ENCODE measurements at regions not wholly inside any gene's neighbourhood (a gene's known extent, or its start where the extent isn't known, plus 50 kb on each side); places are given as distances from the start of the nearest gene placed in this dataset.

DNA sequence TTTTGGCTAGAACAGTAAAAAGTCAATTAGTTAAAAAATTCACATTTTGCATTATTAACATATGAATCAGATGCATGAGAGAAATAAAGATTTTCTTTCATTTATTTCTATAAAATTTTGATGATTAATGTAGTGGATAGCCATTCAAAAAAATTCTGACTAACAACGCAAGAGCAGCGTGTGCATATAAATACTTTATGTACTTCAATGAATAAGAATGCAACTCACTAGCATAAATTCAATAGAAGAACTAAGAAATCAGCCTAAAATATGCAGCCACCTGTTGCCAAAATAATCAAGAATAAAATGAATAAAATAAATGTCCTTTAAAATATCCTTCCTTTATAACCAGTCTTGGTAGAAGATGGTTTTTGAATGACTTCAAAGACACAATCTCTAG is 471.9 kb downstream of the PDGFC start:
- no peaks in the 10 kb centered on the region for H3K9me3 ChIP-seq
- no peak for ATAC-seq
- no peak for TF ChIP-seq POLR2A (IDR thresholded peaks at IDR 0.05)
- TF ChIP-seq EP300 (IDR thresholded peaks at IDR 0.05), result no peak
- TF ChIP-seq POLR2AphosphoS5 (IDR thresholded peaks at IDR 0.05), result no peak
- no peak for TF ChIP-seq CTCF (IDR thresholded peaks at IDR 0.05)
- H3K27ac ChIP-seq, result no peak overlapping the region
- no peak overlapping the region for H3K4me3 ChIP-seq
- H3K36me3 ChIP-seq, result no peaks in the 10 kb centered on the region
- H3K4me1 ChIP-seq, result no peaks in the 10 kb centered on the region
- WGBS, 2 donors (ENCODE audit: low coverage in 1 of 2), result 81 to 94% methylated on average over 2 of the region's 2 CpGs
- no peaks in the 10 kb centered on the region for H3K27me3 ChIP-seq

DNA sequence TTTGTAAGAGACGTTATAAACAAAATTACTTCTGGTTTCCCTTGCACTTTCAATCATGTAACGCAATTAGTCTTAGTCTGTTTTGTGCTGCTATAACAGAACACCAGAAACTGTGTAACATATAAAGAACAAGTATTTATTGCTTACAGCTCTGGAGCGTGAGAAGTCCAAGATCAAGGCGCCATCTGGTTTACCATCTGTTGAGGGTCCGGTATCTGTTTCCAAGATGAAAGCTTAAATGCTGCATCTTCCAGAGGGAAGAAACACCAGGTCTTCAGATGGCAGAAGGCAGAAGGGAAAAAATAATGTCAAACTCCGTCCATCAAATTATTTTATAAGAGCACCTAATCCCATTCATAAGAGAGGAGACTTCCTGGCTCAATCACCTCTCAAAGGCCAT is 474.1 kb downstream of the PDGFC start:
- 78 to 93% methylated on average over 4 to 6 of the region's 6 CpGs for WGBS, 2 donors (ENCODE audit: low coverage in 1 of 2)
- Histone ChIP-seq H3K27ac (no peak overlapping the region), H3K4me3 (no peak overlapping the region), H3K36me3 (no peaks in the 10 kb centered on the region), H3K9me3 (no peaks in the 10 kb centered on the region), H3K4me1 (no peaks in the 10 kb centered on the region), H3K27me3 (no peaks in the 10 kb centered on the region)
- TF ChIP-seq EP300 (IDR thresholded peaks at IDR 0.05) (no peak), POLR2A (IDR thresholded peaks at IDR 0.05) (no peak), POLR2AphosphoS5 (IDR thresholded peaks at IDR 0.05) (no peak), CTCF (IDR thresholded peaks at IDR 0.05) (no peak)
- ATAC-seq, result no peak

DNA sequence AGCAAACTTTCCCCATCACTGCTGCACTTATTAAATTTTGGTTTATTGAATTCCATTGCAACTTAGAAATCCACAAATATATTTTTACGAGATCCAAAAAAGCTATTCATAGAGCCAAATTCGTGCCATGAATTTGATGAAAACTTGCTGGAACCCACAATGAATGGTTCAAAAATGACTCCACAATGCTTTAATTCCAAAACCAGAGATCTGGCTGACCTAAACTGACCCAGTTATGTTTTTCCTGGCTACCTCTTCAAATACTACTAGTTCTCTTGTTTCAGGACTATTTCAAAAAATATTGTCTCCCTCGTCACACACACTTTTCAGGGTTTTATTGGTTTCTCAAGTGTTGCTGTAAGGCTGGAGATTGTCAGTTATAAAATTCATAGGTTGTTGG is 474.8 kb downstream of the PDGFC start:
- Histone ChIP-seq H3K27me3 (no peaks in the 10 kb centered on the region), H3K4me1 (no peaks in the 10 kb centered on the region), H3K4me3 (no peak overlapping the region), H3K9me3 (no peaks in the 10 kb centered on the region), H3K27ac (no peak overlapping the region), H3K36me3 (no peaks in the 10 kb centered on the region)
- WGBS, 2 donors (ENCODE audit: low coverage in 1 of 2), result 65 to 68% methylated on average over 3 of the region's 3 CpGs
- TF ChIP-seq POLR2A (IDR thresholded peaks at IDR 0.05), result no peak
- no peak for TF ChIP-seq POLR2AphosphoS5 (IDR thresholded peaks at IDR 0.05)
- no peak for TF ChIP-seq CTCF (IDR thresholded peaks at IDR 0.05)
- no peak for TF ChIP-seq EP300 (IDR thresholded peaks at IDR 0.05)
- ATAC-seq, result no peak

DNA sequence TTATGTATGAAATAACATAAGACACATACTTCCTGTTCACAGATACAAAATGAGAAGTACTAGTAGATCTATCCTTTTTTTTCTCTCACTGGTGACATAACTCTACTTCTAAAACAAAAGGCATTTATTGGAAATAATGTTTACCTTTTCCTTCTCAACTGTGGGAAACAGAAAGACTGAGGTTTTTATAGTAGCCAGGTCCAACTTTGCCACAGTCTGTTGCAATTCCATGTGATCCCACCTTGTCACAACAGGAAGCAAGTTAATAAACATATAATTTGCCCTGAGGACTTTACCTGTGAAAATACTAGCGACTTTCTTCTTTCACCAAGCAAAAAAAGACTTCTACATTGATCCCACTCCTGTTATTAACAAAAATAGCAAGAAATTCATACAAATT is 475.8 kb downstream of the PDGFC start:
- Histone ChIP-seq H3K36me3 (no peaks in the 10 kb centered on the region), H3K27me3 (no peaks in the 10 kb centered on the region), H3K9me3 (no peaks in the 10 kb centered on the region), H3K4me3 (no peak overlapping the region), H3K27ac (no peak overlapping the region), H3K4me1 (no peaks in the 10 kb centered on the region)
- 65 to 77% methylated on average over 1 of the region's 1 CpG for WGBS, 2 donors (ENCODE audit: low coverage in 1 of 2)
- TF ChIP-seq EP300 (IDR thresholded peaks at IDR 0.05), result no peak
- no peak for TF ChIP-seq POLR2AphosphoS5 (IDR thresholded peaks at IDR 0.05)
- no peak for TF ChIP-seq POLR2A (IDR thresholded peaks at IDR 0.05)
- TF ChIP-seq CTCF (IDR thresholded peaks at IDR 0.05), result no peak
- ATAC-seq, result no peak

DNA sequence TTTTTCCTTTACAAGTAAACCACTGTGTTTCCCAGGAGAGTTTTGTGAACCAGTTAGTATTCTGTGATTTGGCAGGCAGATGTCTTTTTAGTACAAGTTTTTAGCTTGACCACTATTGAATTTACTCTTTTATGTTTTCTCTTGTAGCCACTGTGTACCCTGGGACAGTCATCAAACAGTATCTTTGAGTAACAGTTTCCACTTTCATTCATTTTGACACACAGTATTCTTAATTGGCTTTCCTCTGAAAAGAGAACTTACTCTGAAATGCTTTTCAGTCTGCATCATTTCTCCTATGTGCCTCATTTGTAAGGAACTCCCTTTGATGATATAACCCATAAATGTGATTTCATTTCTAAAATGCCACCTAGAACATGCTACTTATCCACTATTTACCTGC is 476.5 kb downstream of the PDGFC start:
- Histone ChIP-seq H3K36me3 (no peaks in the 10 kb centered on the region), H3K4me1 (no peaks in the 10 kb centered on the region), H3K27ac (no peak overlapping the region), H3K9me3 (no peaks in the 10 kb centered on the region), H3K27me3 (no peaks in the 10 kb centered on the region), H3K4me3 (no peak overlapping the region)
- no peak for ATAC-seq
- TF ChIP-seq EP300 (IDR thresholded peaks at IDR 0.05) (no peak), POLR2A (IDR thresholded peaks at IDR 0.05) (no peak), CTCF (IDR thresholded peaks at IDR 0.05) (no peak)

All from gastroesophageal sphincter (tissue), 4 donors.